HG02885 (cell line): ENCODE measurements at regions not wholly inside any gene's neighbourhood (a gene's known extent, or its start where the extent isn't known, plus 50 kb on each side); places are given as distances from the start of the nearest gene placed in this dataset.
A peak's percentile ranks its signal among the peaks of the same experiment; 100 is the strongest.
"Not testable (repeated sequence)": the region's sequence is repeated elsewhere in the genome, so short reads cannot be mapped to it uniquely, and the experiment has no call there.

Experiments
- ATAC-seq: cut with Tn5 transposase; IDR thresholded peaks from one replicate; pipeline ENCODE4 v1.9.1; 2021; ENCODE audit warnings: mild to moderate bottlenecking; ENCODE audit not compliant: unreplicated experiment, poor library complexity

DNA sequence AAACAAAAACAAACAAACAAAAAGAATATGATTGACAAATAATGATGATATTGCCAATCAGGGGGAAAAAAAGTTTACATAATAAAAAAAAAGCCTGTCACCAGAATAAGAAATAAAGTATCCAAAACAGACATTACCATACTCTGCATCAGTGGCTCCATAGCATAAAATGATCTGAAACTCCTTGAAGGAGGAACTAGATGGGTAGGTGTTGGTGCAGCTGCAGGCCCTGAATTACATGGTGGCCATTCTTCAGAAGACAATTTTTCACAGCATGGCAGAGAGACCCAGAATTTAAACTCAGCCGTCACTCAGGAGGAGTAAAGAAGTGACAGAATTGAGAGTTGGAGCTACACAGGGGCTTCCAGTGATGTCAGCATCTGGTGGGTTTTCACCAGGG, 60.2 kb downstream of the GLUL start:
- ATAC-seq: no peak

DNA sequence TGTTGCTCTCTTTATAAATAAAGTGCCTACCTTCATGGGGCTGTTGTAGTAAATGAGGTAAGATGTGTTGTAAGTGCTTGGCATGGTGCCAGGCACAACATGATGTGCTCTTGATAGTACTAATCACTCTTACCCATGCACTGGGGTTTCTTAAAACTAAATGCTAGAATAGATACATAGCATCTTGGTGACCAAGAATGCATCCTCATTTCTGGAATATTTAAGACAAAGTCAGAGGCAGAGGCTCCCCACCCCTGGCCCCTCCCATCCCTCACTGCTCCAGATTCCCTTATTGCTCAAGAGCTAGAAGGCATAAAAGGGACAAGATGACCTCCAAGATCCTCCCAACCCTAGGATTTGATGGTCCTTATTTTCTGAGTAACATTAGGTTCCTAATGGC, 61.3 kb downstream of the GLUL start:
- no peak for ATAC-seq

GRCh38 chr1:182329471-182329870, 62.1 kb downstream of the GLUL start:
- no peak for ATAC-seq

DNA sequence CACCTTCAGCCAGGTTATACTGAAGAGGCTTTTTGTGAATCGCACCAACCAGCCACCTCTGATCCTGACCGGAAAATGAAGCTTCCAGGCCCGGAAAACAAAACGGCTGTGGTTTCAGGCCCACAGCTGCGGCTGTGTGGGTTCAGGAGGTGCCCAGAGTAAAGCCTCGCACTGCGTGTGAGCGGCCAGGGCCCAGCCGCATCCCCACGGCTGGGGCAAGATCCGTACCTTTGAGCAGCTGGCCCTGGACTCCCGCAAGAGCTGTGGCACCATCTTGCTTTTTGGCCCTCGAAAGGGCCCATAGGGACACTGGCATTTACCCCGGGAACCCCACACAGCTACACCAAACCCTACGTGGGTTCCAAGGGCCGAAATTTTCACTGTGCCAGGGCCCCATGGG, 63.0 kb downstream of the GLUL start:
- no peak for ATAC-seq

DNA sequence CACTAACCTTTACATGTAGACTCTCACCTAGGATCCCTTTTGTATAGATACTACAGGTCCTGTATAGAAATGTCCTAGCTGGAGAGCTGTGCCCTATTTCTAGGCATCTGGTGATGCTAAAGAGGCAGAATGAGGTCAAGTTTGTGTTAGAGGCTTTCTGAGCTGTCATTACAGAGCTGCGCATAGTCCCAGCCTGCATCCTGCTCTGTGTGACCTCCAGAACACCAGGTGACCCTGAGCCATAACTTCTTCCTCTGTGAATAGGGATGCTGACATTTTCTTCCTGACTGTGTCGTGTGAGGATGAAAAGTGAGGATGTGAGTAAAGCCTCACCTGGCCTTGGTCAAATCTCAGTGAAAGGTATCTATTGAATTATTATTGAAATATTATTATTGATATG, 66.3 kb downstream of the GLUL start:
- no peak for ATAC-seq

DNA sequence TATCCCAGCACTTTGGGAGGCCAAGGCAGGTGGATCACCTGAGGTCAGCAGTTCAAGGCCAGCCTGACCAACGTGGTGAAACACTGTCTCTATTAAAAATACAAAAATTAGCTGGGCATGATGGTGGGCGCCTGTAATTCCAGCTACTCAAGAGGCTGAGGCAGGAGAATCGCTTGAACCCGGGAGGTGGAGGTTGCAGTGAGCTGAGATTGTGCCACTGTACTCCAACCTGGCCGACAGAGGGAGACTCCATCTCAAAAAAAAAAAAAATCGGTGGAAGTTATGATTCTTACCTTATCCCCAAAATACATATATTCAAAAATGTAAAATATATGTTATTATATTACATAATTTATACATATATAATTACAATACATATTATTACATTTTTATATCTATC, 70.1 kb downstream of the GLUL start:
- not testable (repeated sequence) for ATAC-seq

- no peak for ATAC-seq
Observed at GRCh38 chr1:182317611-182318161, 73.9 kb downstream of the GLUL start.

GRCh38 chr1:182316454-182316853, 75.1 kb downstream of the GLUL start:
- not testable (repeated sequence) for ATAC-seq

GRCh38 chr1:182315167-182315556, 76.4 kb downstream of the GLUL start:
- no peak for ATAC-seq

DNA sequence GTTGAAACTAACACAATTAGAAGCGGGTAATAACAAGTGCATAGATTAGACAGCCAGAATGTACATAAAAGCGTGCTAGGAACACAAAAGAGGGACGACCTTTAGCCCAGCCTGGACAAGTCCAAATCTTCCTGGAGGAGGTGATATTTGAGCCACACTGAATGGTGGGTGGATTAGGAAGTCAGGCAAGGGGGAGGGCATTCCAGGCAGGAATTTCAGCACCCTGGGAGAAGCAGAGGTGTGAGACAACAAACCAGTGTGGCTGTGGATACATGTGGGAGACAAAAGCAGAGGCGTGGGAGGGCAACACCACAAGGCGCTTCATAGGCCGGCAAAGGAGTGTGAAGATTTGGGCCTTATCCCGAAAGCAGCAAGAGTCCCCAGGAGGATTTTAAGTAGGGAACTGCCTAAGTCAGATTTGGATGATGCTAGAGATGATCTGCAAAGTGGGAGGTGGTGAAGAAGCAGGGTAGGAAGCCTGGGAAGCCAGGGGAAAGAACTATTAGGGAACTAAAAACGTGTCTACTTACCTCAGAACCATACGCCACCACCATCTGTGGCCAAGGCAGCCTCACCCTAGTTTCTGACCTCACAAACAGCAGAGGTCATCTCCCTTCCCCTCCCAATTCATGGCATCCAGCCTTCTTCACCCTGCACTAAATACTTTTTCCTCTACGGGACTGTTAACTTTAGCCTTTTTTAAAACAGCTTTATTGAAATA, 81.8 kb downstream of the GLUL start:
- ATAC-seq: no peak

DNA sequence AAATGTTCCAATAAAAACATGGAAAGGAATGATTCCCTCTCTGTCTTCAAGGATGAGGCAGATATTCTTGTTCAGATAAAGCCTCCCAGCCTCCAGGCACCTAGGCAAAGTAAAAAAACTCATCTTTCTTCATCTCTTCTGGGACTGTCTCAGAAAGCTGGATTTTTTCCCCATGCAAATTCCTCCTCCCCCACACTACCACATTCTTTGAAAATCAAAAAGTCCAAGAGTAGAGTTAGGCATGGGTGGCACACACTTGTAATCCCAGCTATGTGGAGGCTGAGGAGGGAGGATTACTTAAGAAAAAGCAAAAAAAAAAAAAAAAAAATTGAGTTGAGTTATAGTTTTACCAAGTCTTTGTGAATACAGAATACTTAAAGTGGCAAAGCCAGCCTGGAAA, 82.8 kb downstream of the GLUL start:
- no peak for ATAC-seq

- ATAC-seq: not testable (repeated sequence)
Observed at GRCh38 chr1:182307486-182307885, 84.1 kb downstream of the GLUL start.

DNA sequence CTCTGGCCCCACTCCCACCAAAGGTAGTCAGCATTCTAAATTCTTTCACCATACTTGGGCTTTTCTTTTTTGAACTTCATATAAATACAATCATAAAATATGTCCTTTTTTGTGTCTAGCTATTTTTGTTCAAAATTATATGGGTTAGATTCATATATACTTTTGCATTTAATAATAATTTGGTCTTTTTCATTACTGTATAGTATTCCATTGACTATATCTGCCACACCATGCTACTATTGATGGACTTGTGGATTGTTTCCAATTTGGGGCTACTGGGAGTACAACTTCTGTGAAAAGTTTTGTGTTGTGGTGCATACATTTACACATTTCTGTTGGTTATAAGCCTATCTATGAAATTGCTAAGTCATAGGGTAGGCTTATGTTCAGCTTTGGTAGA, 85.7 kb downstream of the GLUL start:
- ATAC-seq: no peak

DNA sequence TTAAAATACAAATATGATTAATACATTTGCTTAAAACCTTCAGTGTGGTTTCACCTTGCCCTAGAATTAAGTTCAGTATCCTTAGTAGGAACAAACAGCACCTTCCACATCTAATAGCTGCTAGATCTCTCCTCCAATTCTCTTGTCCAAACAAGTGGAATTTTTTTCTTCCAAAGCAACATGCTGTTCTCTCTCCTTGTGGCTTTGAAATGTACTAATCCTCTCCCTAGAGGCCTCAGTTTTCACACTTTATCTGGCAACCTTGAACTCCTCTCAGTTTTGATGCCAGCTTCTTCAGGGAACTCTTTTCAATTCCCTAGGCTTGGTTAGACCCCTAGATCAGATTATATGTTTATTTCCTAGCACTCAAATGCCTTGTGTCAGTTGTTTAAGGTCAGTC, 87.0 kb downstream of the GLUL start:
- no peak for ATAC-seq

- no peak for ATAC-seq
Observed at GRCh38 chr1:182304218-182304617, 87.4 kb downstream of the GLUL start.

- peak; percentile 69 for ATAC-seq
Observed at GRCh38 chr1:182303778-182304177, 87.8 kb downstream of the GLUL start.

GRCh38 chr1:182301467-182302198, 90.0 kb downstream of the GLUL start:
- no peak for ATAC-seq

- no peak for ATAC-seq
Observed at GRCh38 chr1:182301026-182301436, 90.6 kb downstream of the GLUL start.

- no peak for ATAC-seq
Observed at GRCh38 chr1:182299728-182300616, 91.6 kb downstream of the GLUL start.

DNA sequence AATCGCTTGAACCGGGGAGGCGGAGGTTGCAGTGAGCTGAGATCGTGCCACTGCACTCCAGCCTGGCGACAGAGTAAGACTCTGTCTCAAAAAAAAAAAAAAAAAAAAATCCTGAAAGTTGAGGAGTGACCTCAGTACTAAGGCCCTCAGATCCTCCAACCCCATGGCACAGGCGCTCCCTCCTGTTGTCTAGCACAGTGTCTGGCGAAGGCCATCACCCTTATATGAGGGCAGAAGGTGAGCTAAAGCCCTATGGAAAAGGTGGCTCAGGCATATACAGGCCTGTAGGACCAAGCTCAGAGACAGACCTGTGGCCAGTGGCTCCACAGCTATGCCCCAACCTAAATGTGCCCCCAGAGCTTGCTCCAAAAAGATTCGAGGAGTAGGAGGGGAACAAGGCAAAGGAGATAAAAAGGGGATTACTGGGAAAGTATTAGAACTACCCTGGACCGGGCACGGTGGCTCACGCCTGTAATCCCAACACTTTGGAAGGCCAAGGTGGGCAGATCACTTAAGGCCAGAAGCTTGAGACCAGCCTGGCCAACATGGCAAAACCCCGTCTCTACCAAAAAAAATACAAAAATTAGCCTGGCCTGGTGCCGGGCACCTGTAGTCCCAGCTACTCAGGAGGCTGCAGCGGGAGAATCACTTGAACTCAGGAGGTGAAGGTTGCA, 92.4 kb downstream of the GLUL start:
- not testable (repeated sequence) for ATAC-seq
